ENCODE measurements at regions not wholly inside any gene's neighbourhood (a gene's known extent, or its start where the extent isn't known, plus 50 kb on each side); places are given as distances from the start of the nearest gene placed in this dataset.

GRCh38 chr4:11791797-11792196, 363.1 kb upstream of the HS3ST1 start:
- Histone ChIP-seq H3K27ac (ENCODE audit: low read depth, low read length) (no peak overlapping the region), H3K4me3 (ENCODE audit: low read length) (no peak overlapping the region), H3K36me3 (ENCODE audit: insufficient read depth, low read length) (no peaks in the 10 kb centered on the region), H3K9me3 (ENCODE audit: low read length) (no peaks in the 10 kb centered on the region), H3K27me3 (ENCODE audit: insufficient read depth, low read length, poor library complexity, severe bottlenecking) (no peaks in the 10 kb centered on the region), H3K4me1 (ENCODE audit: insufficient read depth, low read length) (no peaks in the 10 kb centered on the region)
- Mint-ChIP-seq H3K9me3 (peaks cover 2 to 5% (median 3%) of the 10 kb centered on the region in 5 donors), H3K27ac (no peak overlapping the region), H3K36me3 (no peaks in the 10 kb centered on the region), H3K4me3 (no peak overlapping the region), H3K27me3 (no peaks in the 10 kb centered on the region), H3K4me1 (no peaks in the 10 kb centered on the region)
- ChIA-PET POLR2A (no interaction called here), CTCF (no interaction called here)
- DNase-seq: no peak

GRCh38 chr4:11790230-11790629, 361.5 kb upstream of the HS3ST1 start:
- no peak overlapping the region for H3K4me3 Mint-ChIP-seq
- H3K4me1 Mint-ChIP-seq: no peaks in the 10 kb centered on the region
- H3K4me3 ChIP-seq (ENCODE audit: low read length): no peak overlapping the region
- H3K9me3 ChIP-seq (ENCODE audit: low read length): no peaks in the 10 kb centered on the region
- no peak overlapping the region for H3K27ac Mint-ChIP-seq
- peaks cover 2 to 9% (median 3%) of the 10 kb centered on the region in 5 donors for H3K9me3 Mint-ChIP-seq
- H3K36me3 ChIP-seq (ENCODE audit: insufficient read depth, low read length): no peaks in the 10 kb centered on the region
- no peaks in the 10 kb centered on the region for H3K4me1 ChIP-seq (ENCODE audit: insufficient read depth, low read length)
- no peaks in the 10 kb centered on the region for H3K36me3 Mint-ChIP-seq
- H3K27me3 Mint-ChIP-seq: no peaks in the 10 kb centered on the region
- CTCF ChIA-PET: no interaction called here
- POLR2A ChIA-PET: no interaction called here
- DNase-seq: no peak
- H3K27ac ChIP-seq (ENCODE audit: low read depth, low read length): no peak overlapping the region
- no peaks in the 10 kb centered on the region for H3K27me3 ChIP-seq (ENCODE audit: insufficient read depth, low read length, poor library complexity, severe bottlenecking)

- Histone ChIP-seq H3K4me1 (ENCODE audit: insufficient read depth, low read length) (no peaks in the 10 kb centered on the region), H3K36me3 (ENCODE audit: insufficient read depth, low read length) (no peaks in the 10 kb centered on the region), H3K4me3 (ENCODE audit: low read length) (no peak overlapping the region), H3K9me3 (ENCODE audit: low read length) (no peaks in the 10 kb centered on the region), H3K27me3 (ENCODE audit: insufficient read depth, low read length, poor library complexity, severe bottlenecking) (no peaks in the 10 kb centered on the region), H3K27ac (ENCODE audit: low read depth, low read length) (no peak overlapping the region)
- no peaks in the 10 kb centered on the region for H3K4me1 Mint-ChIP-seq
- H3K27ac Mint-ChIP-seq: no peak overlapping the region
- H3K27me3 Mint-ChIP-seq: no peaks in the 10 kb centered on the region
- CTCF ChIA-PET: no interaction called here
- no peaks in the 10 kb centered on the region for H3K36me3 Mint-ChIP-seq
- H3K4me3 Mint-ChIP-seq: no peak overlapping the region
- POLR2A ChIA-PET: no interaction called here
- DNase-seq: no peak
- peaks cover 0 to 7% (median 6%) of the 10 kb centered on the region in 5 donors for H3K9me3 Mint-ChIP-seq
Measured at GRCh38 chr4:11783588-11783987, 354.9 kb upstream of the HS3ST1 start.

GRCh38 chr4:11782859-11783258, 354.2 kb upstream of the HS3ST1 start:
- CTCF ChIA-PET: no interaction called here
- H3K9me3 Mint-ChIP-seq: peaks cover 0 to 7% (median 6%) of the 10 kb centered on the region in 5 donors
- no peaks in the 10 kb centered on the region for H3K4me1 ChIP-seq (ENCODE audit: insufficient read depth, low read length)
- DNase-seq: no peak
- H3K4me3 ChIP-seq (ENCODE audit: low read length): no peak overlapping the region
- no peak overlapping the region for H3K4me3 Mint-ChIP-seq
- POLR2A ChIA-PET: no interaction called here
- no peaks in the 10 kb centered on the region for H3K36me3 ChIP-seq (ENCODE audit: insufficient read depth, low read length)
- no peaks in the 10 kb centered on the region for H3K9me3 ChIP-seq (ENCODE audit: low read length)
- H3K27ac Mint-ChIP-seq: no peak overlapping the region
- H3K4me1 Mint-ChIP-seq: no peaks in the 10 kb centered on the region
- H3K27me3 Mint-ChIP-seq: no peaks in the 10 kb centered on the region
- H3K27ac ChIP-seq (ENCODE audit: low read depth, low read length): no peak overlapping the region
- no peaks in the 10 kb centered on the region for H3K27me3 ChIP-seq (ENCODE audit: insufficient read depth, low read length, poor library complexity, severe bottlenecking)
- no peaks in the 10 kb centered on the region for H3K36me3 Mint-ChIP-seq

- H3K4me3 Mint-ChIP-seq: no peak overlapping the region
- Histone ChIP-seq H3K4me1 (ENCODE audit: insufficient read depth, low read length) (no peaks in the 10 kb centered on the region), H3K4me3 (ENCODE audit: low read length) (no peak overlapping the region), H3K36me3 (ENCODE audit: insufficient read depth, low read length) (no peaks in the 10 kb centered on the region), H3K27ac (ENCODE audit: low read depth, low read length) (no peak overlapping the region), H3K9me3 (ENCODE audit: low read length) (no peaks in the 10 kb centered on the region), H3K27me3 (ENCODE audit: insufficient read depth, low read length, poor library complexity, severe bottlenecking) (no peaks in the 10 kb centered on the region)
- no peaks in the 10 kb centered on the region for H3K4me1 Mint-ChIP-seq
- POLR2A ChIA-PET: no interaction called here
- H3K27ac Mint-ChIP-seq: no peak overlapping the region
- H3K27me3 Mint-ChIP-seq: peaks cover 0 to 6% of the 10 kb centered on the region in 2 donors
- no peaks in the 10 kb centered on the region for H3K36me3 Mint-ChIP-seq
- peaks cover 0 to 6% (median 1%) of the 10 kb centered on the region in 5 donors for H3K9me3 Mint-ChIP-seq
- CTCF ChIA-PET: interaction anchor here (1.3 to 1.5 kb wide), 2 partner anchors 9 to 11 kb away, joined by 3 read pairs; no protein-coding TSS in a partner anchor
- DNase-seq: no peak
Measured at GRCh38 chr4:11777447-11777846, 348.8 kb upstream of the HS3ST1 start.

- H3K36me3 Mint-ChIP-seq: no peaks in the 10 kb centered on the region
- no peak overlapping the region for H3K4me3 ChIP-seq (ENCODE audit: low read length)
- no peak overlapping the region for H3K27ac ChIP-seq (ENCODE audit: low read depth, low read length)
- POLR2A ChIA-PET: no interaction called here
- no peaks in the 10 kb centered on the region for H3K36me3 ChIP-seq (ENCODE audit: insufficient read depth, low read length)
- peaks cover 0 to 1% (median 0%) of the 10 kb centered on the region in 5 donors for H3K9me3 Mint-ChIP-seq
- CTCF ChIA-PET: no interaction called here
- no peaks in the 10 kb centered on the region for H3K9me3 ChIP-seq (ENCODE audit: low read length)
- no peaks in the 10 kb centered on the region for H3K4me1 ChIP-seq (ENCODE audit: insufficient read depth, low read length)
- no peak overlapping the region for H3K4me3 Mint-ChIP-seq
- H3K4me1 Mint-ChIP-seq: no peaks in the 10 kb centered on the region
- DNase-seq: no peak
- H3K27me3 ChIP-seq (ENCODE audit: insufficient read depth, low read length, poor library complexity, severe bottlenecking): no peaks in the 10 kb centered on the region
- no peak overlapping the region for H3K27ac Mint-ChIP-seq
- peaks cover 0 to 6% of the 10 kb centered on the region in 2 donors for H3K27me3 Mint-ChIP-seq
Measured at GRCh38 chr4:11774346-11774745, 345.7 kb upstream of the HS3ST1 start.

GRCh38 chr4:11773798-11774197, 345.1 kb upstream of the HS3ST1 start:
- Histone ChIP-seq H3K4me1 (ENCODE audit: insufficient read depth, low read length) (no peaks in the 10 kb centered on the region), H3K27me3 (ENCODE audit: insufficient read depth, low read length, poor library complexity, severe bottlenecking) (no peaks in the 10 kb centered on the region), H3K4me3 (ENCODE audit: low read length) (no peak overlapping the region), H3K27ac (ENCODE audit: low read depth, low read length) (no peak overlapping the region), H3K36me3 (ENCODE audit: insufficient read depth, low read length) (no peaks in the 10 kb centered on the region), H3K9me3 (ENCODE audit: low read length) (no peaks in the 10 kb centered on the region)
- Mint-ChIP-seq H3K9me3 (peaks cover 0 to 1% (median 0%) of the 10 kb centered on the region in 5 donors), H3K27me3 (peaks cover 0 to 6% of the 10 kb centered on the region in 2 donors), H3K27ac (no peak overlapping the region), H3K4me3 (no peak overlapping the region), H3K36me3 (no peaks in the 10 kb centered on the region), H3K4me1 (no peaks in the 10 kb centered on the region)
- POLR2A ChIA-PET: no interaction called here
- CTCF ChIA-PET: no interaction called here
- DNase-seq: no peak

- Histone ChIP-seq H3K27ac (ENCODE audit: low read depth, low read length) (no peak overlapping the region), H3K36me3 (ENCODE audit: insufficient read depth, low read length) (no peaks in the 10 kb centered on the region), H3K4me3 (ENCODE audit: low read length) (no peak overlapping the region), H3K4me1 (ENCODE audit: insufficient read depth, low read length) (no peaks in the 10 kb centered on the region), H3K27me3 (ENCODE audit: insufficient read depth, low read length, poor library complexity, severe bottlenecking) (no peaks in the 10 kb centered on the region), H3K9me3 (ENCODE audit: low read length) (no peaks in the 10 kb centered on the region)
- no peaks in the 10 kb centered on the region for H3K36me3 Mint-ChIP-seq
- DNase-seq: no peak
- CTCF ChIA-PET: no interaction called here
- H3K4me1 Mint-ChIP-seq: no peaks in the 10 kb centered on the region
- POLR2A ChIA-PET: no interaction called here
- H3K27ac Mint-ChIP-seq: no peak overlapping the region
- H3K27me3 Mint-ChIP-seq: peaks cover 0 to 6% of the 10 kb centered on the region in 2 donors
- H3K9me3 Mint-ChIP-seq: no peaks in the 10 kb centered on the region
- H3K4me3 Mint-ChIP-seq: no peak overlapping the region
Measured at GRCh38 chr4:11769434-11769833, 340.7 kb upstream of the HS3ST1 start.
